Gastroesophageal sphincter (tissue), 3 donors: ENCODE measurements at regions not wholly inside any gene's neighbourhood (a gene's known extent, or its start where the extent isn't known, plus 50 kb on each side); places are given as distances from the start of the nearest gene placed in this dataset.

ENCODE experiments used
- POLR2A ChIP-seq, 2 donors: fragments of 450-650 bp; IDR thresholded peaks; one replicate each; pipeline ENCODE4 v1.6.1; 2017; ENCODE audit warnings: antibody characterized with exemption in 2 of 2, mild to moderate bottlenecking in 2 of 2, moderate library complexity in 1 of 2
- TF ChIP-seq, protein P1 (sequence below), 4 experiments: fragments of 200-600 bp in 2 of 4; fragments of 450-650 bp in 2 of 4; sonication (generic) in 1 of 4; IDR thresholded peaks; one replicate each; pipeline ENCODE4 v1.5.1; 2017 to 2019; ENCODE audit warnings: antibody characterized with exemption in 4 of 4, mild to moderate bottlenecking in 2 of 4, moderate library complexity in 2 of 4

DNA sequence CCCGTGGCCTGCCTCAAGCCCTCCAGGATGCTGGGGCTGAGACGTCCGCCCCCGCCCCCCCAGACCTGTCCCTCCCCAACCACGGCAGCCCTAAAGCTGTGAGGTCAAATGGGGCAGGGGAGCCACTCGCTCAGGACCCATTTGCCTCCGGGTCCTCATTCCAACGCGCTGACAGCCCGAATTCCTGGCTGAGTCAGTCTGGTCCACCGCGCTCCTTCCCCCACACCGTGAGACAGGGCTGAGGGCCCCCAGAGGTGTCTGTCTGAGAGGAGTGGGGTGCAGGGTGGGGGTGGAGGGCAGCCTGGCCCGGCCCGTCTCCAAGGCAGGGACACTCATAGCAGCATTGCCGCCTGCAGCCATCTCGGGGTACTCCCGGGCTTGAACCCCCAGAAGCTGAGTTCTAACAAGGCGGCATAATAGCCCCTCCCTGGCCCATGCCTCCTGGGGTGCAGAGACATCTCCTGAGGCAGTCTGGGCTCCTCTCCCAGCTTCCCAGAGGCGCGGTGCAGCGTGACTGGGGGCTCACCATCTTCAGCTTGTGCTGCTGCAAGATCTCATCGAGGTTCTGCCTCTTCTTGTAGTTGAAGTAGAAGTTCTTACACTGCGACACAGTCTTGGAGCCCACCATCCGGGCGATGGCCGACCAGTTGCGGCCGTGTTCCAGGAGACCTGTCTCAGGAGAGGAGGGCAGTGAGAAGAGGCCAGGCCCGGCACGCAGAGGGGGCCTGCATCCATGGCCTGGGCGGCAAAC lies 90.5 kb downstream of the RFLNA start:
- TF ChIP-seq, protein P1, sequence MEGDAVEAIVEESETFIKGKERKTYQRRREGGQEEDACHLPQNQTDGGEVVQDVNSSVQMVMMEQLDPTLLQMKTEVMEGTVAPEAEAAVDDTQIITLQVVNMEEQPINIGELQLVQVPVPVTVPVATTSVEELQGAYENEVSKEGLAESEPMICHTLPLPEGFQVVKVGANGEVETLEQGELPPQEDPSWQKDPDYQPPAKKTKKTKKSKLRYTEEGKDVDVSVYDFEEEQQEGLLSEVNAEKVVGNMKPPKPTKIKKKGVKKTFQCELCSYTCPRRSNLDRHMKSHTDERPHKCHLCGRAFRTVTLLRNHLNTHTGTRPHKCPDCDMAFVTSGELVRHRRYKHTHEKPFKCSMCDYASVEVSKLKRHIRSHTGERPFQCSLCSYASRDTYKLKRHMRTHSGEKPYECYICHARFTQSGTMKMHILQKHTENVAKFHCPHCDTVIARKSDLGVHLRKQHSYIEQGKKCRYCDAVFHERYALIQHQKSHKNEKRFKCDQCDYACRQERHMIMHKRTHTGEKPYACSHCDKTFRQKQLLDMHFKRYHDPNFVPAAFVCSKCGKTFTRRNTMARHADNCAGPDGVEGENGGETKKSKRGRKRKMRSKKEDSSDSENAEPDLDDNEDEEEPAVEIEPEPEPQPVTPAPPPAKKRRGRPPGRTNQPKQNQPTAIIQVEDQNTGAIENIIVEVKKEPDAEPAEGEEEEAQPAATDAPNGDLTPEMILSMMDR (IDR thresholded peaks at IDR 0.05), result no peak
- TF ChIP-seq POLR2A (IDR thresholded peaks at IDR 0.05), result no peak
